ENCODE measurements at regions not wholly inside any gene's neighbourhood (a gene's known extent, or its start where the extent isn't known, plus 50 kb on each side); places are given as distances from the start of the nearest gene placed in this dataset.

GRCh38 chr3:72591522-72592421 lies 256.5 kb downstream of the SHQ1 start:
- peak; percentile 33 to 76 (median 60) for DNase-seq

DNA sequence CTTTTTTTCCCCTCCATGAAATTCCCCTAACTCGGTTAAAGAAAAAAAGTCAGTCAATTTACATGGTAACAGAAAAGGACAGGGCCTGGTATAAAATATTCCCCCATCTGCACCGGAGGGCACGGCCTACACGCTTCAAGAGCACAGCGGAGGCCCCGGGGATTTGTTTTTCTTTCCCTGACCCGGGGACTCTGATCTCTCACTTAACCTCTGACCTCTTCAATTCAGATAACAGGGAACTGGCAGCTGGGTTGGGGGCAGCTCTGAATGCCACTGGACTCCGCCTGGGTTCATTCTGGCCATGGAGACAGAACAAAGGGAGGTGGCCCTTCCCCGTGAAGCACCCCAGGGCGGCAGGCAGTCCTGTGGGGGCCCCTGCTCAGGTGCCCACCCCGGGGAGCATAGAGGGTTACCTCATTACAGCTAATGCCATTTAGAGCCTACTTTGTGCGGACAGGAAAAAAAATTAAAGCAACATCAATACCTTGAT lies 257.5 kb downstream of the SHQ1 start:
- DNase-seq, result no peak

GRCh38 chr3:72587282-72587681 lies 261.0 kb downstream of the SHQ1 start:
- DNase-seq, result no peak

DNA sequence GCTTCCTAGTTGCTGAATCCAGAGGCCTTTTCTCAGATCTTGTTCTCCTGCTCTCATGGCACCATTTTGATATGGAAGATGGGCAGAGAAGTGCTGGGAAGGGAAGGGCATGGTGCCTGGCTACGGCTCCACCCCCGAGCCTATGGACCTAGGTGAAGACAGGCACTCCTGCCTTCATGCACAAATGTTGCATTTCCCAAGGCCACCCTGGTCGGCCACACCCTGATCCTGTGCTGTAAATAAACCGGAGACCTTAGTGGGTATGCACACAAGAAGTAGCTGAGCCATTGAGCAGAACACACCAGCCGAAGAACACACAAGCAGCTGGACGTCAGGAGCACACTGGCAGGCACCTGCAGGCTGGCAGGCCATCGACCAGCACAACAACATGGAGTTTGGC lies 261.6 kb downstream of the SHQ1 start:
- no peak for DNase-seq

DNA sequence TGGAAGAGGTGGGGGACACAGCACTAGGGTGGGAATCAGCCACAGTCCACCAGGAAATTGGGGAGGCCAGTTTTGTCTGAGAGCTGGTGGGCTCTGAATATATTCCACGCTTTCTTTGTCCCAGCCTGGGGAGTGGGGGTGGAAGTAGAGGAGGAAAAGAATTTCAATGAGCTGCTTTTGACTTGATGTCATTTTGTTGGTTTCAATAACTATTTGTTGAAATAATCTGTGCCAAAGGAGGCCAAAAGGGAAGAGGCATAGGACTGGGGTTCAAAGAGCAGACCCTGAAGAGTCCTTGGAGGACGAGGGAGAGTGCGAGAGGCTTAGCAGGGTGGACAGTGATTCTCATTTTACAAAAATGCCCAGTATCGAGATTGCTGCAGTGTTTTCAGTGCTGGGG lies 262.3 kb downstream of the SHQ1 start:
- DNase-seq, result no peak

GRCh38 chr3:72584262-72584661 lies 264.0 kb downstream of the SHQ1 start:
- no peak for DNase-seq

DNA sequence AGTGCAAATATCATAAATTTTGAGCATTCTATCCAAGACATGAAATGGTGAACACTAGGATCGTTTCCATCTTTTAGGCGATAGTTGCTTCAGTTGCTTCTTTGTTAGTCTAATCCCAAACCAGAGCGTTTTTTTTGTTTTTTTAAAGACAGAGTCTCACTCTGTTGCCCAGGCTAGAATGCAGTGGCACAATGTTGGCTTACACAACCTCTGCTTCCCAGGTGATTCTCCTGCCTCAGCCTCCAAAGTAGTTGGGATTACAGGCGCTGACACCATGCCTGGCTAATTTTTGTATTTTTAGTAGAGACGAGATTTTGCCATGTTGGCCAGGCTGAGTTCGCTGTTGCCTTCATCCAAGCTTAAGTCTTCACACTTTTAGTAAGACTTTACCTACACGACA lies 265.3 kb downstream of the SHQ1 start:
- no peak for DNase-seq

DNA sequence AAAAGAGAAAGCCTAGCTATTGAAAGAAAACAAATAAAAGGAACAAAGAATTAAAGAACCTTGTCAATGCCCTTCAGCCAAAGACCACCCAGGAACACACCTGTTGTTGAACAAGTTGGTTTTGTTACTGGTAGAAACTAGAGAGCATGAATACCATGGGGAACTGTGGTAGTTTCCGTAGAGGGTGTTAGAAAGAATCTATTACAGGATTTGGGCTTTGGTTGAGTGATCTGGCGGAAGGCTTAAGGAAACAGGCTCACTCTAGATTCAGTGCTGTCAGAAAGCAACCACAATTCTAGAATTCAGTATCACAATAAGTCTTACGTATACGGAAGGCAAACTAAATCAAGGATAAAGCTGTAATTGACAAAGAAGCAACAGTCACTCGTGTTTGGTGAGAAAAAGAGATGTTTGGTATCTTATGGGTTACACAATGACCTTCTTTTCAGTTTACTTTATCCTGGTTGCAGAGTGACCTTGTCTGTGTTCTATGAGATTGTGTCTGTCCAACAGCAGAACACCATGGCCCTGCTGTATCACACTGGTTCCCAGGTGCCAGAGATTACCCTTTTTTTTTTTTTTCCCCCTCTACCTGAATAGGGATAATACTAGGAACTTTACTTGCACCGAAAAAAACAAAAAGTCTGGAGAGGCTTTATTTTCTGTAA lies 265.9 kb downstream of the SHQ1 start:
- DNase-seq, result no peak

GRCh38 chr3:72580900-72581299 lies 267.3 kb downstream of the SHQ1 start:
- DNase-seq, result no peak

DNA sequence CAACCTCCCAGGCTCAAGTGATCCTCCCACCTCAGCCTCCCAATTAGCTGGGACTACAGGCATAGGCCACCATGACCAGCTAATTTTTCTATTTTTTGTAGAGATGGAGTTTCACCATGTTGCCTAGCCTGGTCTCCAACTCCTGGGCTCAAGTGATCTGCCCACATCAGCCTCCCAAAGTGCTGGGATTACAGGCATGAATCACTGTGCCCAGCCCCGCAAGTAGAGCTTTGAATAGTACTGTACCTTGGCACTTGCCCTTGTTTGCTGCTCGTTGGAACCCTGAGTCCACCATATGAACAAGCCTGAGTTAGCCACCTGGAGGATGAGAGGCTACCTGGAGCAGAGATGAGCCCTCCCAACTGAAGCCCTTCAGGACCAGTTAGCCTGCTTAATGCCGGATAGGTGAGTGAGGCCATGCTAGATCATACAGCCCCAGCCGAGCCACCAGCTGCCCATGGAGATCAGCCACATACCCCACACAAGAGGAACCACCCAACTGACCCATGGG lies 267.9 kb downstream of the SHQ1 start:
- no peak for DNase-seq

- no peak for DNase-seq
Observed at GRCh38 chr3:72579581-72580245, 268.5 kb downstream of the SHQ1 start.

DNA sequence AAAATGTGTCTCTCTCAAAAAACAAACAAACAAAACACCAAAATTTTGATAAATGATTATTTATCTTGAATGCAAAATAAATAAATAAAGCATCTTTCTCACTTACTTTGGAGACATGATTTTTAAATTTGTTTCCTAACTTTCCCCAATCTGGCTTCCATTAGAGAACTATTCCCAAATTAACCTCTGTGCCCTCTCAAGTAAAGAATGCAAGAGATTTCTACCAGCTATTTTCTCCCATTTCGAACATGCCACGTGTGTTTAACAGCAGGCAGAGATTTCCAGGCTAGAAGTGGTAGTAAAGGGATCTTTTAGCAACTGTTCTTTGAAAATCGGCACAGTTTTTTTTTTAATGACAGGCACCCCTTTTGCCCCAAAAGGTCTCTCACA lies 269.1 kb downstream of the SHQ1 start:
- no peak for DNase-seq

DNA sequence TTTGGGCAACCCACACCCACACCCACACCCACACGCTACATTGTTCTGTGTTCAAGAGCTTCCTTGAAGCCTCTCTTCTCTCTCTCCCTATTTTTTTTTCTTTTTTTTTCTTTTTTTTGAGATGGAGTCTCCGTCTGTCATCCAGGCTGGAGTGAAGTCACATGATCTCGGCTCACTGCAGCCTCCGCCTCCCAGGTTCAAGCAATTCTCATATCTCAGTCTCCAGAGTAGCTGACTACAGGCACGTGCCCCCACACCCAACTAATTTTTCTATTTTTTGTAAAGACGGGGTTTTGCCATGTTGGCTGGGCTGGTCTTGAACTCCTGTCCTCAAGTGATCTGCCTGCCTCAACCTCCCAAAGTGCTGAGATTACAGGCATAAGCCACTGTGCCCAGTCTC lies 271.1 kb downstream of the SHQ1 start:
- DNase-seq, result no peak

- DNase-seq, result no peak
Observed at GRCh38 chr3:72576563-72576962, 271.7 kb downstream of the SHQ1 start.

- no peak for DNase-seq
Observed at GRCh38 chr3:72574144-72574543, 274.1 kb downstream of the SHQ1 start.

GRCh38 chr3:72573051-72573450 lies 275.2 kb downstream of the SHQ1 start:
- DNase-seq, result no peak

- no peak for DNase-seq
Observed at GRCh38 chr3:72572489-72573007, 275.7 kb downstream of the SHQ1 start.

DNA sequence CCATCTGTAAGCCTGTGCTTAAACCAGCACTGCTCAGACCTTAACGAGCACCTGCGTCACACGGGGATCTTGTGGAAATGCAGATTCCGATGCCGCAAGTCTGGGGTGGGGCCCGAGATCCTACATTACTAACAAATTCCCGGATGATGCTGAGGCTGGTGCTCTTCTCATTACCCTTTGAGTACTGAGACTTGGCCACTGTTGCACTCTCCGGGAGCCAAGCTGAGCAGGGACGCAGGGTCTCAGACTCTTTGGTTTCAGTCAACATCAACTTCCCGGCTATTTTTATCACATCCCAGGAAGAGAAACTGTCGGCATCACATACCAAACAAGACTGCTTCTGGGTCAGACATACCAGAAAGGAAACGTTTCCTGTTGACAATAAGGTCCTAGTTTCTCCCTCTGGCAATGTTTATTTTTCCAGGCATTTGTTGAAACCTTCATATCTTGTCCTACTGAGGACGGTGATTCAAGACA lies 276.6 kb downstream of the SHQ1 start:
- DNase-seq, result no peak

DNA sequence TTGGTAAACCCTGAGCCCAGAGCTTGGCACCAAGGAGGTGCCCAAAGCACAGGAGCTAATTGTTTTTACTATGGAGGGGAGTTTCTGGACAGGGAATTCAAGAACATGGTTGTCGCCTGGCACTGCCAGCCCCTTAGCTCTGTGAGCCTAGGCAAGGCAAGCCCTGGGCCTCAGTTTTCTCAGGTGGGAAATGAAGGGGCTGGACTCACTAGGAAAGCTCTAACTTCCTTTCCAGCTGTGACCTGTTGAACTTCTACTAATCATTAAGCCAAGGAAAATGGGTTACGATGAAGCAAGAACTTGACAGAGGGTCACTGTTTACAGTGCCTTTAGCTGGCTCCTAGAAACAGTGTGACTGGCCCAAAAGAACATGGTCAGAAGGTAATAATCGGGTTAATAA lies 277.2 kb downstream of the SHQ1 start:
- DNase-seq, result no peak

GRCh38 chr3:72569754-72570440 lies 278.3 kb downstream of the SHQ1 start:
- DNase-seq, result no peak

DNA sequence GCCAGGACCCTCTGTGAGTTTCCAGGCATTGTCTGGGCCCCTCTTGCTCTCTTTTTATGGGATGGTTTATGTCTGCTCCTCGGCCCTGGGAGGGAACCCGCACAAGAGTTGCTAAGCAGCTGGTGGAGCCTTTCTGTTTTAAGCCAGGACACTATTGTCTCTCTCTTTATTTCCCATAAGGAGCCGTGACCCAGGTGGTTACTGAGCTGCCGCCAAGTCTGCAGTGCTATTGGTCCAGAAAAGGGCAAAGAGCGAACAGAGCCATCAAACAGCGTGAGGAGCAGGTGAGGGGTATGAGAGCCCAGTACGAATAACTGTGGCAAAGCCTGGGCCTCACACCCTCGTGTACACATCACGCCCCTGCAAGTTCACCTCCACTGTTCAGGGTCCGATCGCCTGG lies 280.2 kb downstream of the SHQ1 start:
- DNase-seq, result no peak

Measured in muscle of back (tissue), 3 donors.